Activated CD4-positive, alpha-beta T cell treated with anti-CD3 and anti-CD28 coated beads for 48 hours (primary cell): ENCODE measurements at regions not wholly inside any gene's neighbourhood (a gene's known extent, or its start where the extent isn't known, plus 50 kb on each side); places are given as distances from the start of the nearest gene placed in this dataset.

Experiments used
- DNase-seq: peaks from one replicate; pipeline ENCODE4 v3.0.0-alpha.2; 2020

DNA sequence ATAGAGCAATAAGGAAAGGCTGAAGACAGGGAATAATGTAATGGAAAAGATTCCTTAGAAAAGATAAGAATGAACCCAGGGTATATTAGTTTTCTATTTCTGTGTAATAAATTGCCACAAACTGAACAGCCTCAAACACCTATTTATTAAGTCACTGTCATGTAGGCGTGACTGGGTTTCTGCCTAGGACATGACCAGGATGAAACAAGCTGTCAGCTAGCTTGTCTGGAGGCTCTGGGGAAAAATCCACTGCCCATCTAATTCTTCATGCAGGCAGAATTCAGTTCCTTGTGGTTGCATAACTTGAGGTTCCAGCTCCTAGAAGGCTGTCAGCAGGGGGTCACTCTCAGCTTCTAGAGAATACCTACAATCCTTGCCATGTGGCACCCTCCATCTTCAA is 277.7 kb downstream of the TMA16 start:
- no peak for DNase-seq

DNA sequence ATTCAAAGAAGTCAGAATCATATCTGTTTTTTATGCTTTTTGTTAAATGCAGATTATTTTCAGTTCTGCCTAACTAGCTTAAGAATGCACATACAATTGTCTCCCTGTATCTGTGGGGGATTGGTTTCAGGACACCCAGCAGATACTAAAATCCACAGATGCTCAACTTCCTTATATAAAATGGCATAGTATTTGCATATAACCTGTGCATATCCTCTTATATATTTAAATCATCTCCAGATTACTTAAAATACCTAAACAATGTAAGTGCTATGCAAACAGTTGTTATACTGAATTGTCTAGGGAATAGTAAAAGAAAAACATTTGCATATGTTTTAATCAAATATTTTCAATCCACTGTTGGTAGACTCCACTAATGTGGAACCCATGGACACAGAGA is 279.4 kb downstream of the TMA16 start:
- DNase-seq = no peak

DNA sequence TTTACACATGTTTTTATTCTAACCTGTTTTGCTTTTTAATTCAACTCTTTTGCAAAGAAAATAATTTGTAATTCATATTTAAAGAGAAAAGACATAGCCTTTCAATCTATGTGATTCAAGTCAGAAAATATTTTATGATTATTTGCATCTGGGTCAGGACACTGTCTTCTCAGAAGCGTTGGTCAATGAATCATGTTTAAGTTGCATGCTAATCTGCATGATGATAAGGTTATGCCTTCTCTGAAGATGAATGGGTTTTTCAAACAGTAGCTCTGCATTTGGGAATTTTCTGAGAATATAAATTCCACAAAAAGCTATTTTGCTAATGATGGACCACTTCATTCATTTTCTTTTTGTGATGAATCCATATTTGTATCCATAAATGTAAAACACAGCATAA is 282.5 kb downstream of the TMA16 start:
- no peak for DNase-seq

DNA sequence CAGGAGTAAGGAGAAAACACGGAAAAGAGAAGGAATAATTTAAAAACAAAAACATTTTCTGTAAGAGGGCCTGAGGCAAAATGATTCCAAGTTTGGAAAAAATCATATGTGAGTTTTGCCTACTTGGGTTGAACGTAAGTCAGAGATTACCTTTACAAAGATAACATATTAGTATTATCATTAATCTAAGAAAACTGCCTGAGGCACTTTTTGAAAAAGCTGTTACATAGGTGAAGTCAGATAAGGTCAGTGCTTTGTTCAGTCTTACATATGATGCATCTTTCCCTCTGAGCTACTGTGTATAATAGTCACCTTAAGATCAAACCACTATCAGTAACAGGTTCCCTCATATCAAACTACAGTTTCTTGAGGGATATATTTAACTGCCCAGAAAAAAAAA is 287.2 kb downstream of the TMA16 start:
- no peak for DNase-seq

DNA sequence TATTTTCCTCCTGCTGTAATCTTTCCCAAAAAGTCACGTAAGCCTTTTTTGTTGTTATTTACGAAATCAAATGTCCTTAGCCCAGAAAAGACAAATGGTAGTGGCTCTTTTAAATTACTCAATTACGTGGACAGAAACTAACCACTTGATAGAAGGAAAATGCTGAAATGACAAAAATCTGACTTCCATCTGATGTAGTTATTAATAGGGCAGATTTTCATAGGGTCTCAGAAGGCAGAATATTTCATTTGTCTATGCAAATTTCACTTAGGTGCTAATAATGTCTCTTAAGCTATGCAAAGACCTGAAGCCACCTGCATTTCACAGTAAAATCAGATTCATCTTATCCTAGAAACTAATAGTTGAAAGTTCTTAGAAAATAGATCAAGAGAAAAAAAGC is 295.7 kb downstream of the TMA16 start:
- no peak for DNase-seq

DNA sequence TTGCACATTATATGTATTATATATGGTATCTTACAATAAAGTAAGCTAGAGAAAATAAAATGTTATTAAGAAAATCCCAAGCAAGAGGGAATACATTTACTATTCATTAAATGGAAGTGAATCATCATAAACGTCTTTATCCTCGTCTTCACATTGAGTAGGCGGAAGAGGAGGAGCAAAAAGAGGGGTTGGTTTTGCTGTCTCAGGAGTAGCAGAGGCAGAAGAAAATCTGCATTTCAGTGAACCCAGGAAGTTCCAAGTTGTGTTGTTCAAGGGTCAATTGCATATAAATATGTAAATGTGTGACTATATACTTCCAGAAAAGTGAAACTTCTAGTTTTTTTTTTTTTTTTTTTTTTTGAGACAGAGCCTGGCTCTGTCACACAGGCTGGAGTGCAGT is 301.4 kb downstream of the TMA16 start:
- no peak for DNase-seq

DNA sequence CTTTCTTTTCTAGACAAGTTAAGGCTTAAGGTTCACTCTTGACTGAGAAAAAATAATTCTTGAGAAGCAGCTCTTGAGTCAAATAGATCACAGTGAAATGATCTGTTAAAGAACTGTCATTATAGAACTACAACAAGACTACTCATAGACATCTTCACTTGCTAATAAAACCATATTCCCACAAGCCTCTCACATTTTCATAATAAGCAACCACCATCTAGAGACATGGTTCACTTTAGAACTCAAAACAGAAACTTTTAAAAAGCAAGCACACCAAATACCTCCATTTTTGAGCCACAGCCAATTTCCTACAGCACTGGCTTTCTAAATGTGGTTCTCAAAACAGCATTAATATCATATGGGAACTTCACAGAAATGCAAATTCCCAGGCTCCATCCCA is 309.5 kb downstream of the TMA16 start:
- no peak for DNase-seq

DNA sequence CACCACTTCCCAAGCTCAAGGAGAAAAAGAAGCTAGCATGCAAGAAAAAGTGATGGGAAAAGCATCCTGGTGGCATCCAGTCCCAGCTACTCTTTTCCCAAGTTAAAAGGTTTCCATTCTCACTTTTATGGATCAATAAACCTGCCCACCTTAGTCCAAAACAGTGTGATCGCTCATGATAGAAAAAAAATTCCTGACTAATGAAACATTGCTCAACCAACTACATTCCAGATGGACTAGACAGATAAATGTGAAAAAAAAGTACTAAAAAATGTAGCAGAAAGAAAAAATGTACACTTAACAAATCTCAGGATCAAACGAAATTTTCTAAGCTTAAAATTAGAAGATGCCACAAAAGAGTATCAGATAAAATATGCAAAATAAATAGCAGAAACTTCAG is 312.2 kb downstream of the TMA16 start:
- DNase-seq = no peak

DNA sequence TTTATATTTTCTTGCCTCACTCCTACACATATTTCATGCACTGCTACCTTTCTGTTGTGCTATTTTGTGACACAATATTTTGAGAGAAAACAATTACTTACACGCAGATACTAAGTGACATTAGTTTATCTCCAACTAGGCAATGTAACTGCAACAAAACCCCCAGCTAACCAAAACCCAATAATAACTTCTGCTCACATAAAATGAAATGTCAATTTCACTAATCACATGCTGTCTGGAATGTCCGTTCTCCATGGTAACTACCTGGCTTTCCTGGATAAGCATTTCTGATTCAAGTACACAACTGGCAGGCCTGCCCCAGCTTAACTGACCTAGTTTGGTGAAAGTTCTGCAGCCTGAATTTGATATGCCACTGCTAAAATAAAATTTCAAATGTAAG is 313.5 kb downstream of the TMA16 start:
- no peak for DNase-seq

DNA sequence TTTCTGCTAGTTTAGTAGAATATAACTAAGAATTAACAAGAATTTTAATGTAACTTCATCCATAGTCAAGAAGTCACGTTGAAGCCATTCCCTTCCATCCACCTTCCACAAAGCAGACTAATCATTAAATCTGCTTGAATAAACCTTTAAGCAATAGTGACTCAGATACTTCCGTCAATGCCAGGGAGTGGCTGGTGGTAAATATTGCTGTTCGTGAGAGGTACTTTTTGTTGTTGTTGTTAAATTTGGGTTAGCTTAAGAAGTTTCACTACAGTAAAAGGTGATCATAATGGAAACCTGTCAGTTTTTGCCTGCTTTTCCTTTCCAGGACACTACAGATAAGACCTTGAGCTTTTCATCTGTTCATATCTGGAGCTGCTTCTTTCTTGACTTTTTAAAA is 316.3 kb downstream of the TMA16 start:
- DNase-seq = no peak

DNA sequence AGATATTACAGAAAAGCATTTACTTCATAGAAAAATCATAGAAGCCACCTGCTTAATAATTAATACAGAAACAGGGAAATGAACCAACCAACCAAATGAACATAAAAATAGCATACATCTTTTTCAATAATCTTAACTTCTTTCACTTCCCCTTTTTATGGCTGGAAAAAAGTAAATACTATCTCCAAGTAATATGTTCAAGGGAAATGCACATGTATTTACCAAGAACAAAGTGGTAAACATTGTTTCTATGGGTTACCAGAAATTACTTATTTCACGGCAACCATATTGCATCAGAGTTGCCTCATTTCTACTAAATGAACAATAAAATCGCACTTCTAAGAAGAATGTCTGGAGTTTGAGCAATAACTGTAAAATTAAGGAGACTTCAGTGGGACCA is 321.3 kb downstream of the TMA16 start:
- DNase-seq = no peak

DNA sequence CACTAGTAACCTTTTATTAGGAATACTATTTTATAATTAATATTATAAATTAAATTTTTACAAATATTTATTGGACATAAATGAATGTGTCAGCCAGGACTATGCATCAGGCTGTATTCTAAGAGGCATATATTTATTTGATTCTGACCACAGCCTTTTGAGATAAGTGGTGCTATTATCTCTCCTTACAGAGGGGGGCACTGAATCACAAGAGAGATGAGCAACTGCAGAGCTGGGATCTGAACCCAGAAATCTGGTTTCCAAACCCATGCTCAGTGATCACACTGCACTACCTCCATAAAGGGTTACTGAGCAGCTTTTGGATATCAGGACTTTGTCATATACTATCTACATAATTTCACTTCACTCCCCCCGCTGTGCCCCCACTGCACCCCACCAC is 322.0 kb downstream of the TMA16 start:
- no peak for DNase-seq

DNA sequence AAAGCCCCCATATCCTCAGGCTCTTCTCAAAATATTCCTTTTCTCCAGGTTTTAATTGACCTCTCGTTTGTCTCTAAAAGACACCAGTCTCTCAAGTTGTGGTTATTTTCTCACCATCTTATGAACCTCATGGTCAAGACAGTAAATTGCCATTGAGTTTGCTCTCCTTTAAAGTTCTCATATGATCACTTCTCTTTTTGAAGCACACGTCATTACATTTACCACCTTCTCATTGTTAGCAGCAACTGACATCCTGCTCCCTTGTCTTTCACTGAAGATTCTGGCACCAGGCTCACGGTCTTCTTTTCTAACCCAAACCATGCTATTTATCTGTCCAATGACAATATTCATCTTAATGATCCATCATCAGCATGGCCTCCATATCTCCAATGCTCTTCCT is 324.2 kb downstream of the TMA16 start:
- DNase-seq = no peak

DNA sequence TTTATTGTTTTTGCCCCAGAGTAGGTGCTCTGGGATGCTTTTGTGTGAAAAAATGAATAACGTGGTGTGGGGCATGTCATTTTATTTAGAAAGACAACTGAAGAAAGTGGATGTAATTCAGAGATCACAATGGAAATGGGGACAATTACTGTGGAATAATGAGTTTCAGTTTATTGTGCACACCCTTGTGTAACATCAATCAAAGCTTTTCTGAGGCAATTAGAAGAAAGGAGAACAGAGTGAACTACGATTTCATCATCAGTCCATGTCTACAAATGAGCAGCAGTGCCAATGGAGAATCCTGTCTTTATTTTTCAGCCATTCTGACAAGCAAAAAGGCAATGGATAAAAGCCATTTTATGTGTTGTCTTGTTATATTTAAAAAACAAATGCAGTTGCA is 339.2 kb downstream of the TMA16 start:
- DNase-seq = no peak

DNA sequence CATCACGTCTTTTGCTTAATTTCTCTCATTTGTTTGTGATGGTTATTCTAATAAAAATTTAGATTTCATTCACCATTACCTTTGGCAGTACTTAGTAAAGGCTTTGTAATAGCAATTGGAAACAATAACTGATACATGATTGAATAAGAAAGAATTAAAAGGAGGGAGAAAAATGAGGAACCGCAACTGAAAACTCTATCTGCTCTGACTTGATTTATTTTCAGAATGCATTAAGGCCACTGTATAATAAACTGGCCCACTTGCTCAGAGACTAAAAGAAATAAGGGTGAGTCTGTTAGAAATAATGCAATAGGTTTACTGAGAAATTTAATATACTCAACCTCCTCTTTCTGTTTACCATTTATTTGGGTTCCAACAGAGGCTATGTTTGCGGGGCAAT is 351.5 kb downstream of the TMA16 start:
- no peak for DNase-seq

DNA sequence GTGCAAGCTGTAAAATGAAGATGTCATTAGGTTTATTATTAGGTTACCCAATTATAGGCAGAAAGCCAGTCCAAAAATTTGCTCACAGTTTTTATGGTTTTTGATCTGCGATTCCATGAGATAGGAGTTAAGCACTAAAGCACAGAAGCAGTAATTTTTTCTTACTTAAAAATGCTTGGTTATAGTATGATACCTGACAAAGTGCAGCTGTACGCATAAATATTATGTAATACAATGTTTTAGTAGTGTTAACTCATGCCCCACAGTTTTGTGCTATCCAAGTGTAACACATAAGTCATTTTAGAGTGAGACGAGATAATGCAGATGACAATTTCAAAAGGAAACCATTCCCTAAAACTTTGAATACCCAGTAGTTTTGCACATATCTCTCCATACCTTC is 357.8 kb downstream of the TMA16 start:
- no peak for DNase-seq

DNA sequence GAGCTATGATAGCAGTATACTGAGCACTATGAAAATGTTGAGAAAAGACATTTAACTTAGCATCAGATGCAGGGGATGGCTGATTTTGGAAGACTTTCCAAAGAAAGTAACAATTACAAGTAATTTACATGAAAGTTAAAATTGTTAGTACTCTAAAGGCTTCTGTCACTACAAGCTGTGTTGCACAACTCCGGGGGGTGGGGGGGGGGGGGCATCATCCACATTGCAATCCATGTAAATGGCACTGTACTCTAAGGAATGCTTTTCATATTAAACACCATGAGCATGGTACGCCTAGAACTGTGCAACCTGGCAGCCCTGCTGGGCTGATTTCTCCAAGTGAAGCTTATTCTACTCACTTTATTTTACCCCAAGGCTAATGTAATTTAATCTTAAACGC is 363.4 kb downstream of the TMA16 start:
- DNase-seq = no peak

DNA sequence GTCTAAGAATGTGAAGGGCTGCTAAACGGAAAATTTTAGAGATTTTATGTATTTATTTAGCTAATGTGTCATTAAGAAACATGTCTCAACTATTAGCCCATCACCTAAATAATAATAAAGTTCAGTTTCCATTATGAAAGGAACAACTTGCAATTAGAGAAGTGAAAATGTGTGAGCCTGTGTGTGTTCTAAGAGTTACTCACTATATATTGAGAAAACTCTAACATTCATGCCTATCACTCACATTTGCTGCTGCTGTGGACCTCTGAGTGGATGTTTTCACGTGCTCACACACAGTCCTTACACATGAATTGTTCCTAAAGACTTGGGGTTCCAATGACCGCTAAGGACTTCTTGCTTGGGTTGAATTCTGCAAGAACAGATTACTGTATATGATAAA is 364.0 kb downstream of the TMA16 start:
- no peak for DNase-seq

DNA sequence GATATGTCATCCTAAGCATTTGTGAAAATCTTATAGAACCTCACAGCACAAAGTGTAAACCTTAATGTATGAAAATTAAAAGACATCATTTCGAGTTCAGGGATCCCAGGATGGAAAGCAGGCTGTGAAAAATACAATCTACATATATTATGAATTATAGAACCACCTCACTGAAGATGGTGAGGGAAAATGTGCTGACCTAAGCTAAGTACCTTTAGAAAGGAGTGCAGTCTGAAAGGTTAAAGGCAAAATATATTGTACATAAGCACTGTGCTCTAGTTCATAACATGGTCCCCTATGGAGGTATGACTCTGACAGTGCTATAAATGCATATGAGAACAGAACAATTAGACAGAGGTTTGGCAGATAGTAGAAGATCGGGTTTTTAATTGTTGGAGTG is 368.6 kb downstream of the TMA16 start:
- no peak for DNase-seq

DNA sequence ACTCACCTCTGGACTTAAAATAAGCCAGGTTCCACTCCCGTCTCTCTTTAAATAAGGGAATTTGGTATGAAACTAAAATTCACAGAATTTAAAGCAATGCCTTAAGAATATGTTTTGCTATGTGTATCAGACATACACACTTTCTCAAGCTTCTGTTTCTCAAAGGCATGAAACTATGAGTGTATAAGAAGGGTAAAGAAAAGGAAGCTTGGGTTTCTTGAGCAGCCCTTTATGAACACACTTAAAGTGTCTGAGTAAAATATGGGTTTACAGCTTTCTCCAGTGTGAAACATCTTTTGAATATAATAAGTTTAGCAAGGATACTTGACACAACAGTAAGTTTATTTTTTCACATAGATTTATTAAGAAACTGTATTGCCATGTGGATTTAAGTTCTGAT is 370.5 kb downstream of the TMA16 start:
- DNase-seq = no peak

DNA sequence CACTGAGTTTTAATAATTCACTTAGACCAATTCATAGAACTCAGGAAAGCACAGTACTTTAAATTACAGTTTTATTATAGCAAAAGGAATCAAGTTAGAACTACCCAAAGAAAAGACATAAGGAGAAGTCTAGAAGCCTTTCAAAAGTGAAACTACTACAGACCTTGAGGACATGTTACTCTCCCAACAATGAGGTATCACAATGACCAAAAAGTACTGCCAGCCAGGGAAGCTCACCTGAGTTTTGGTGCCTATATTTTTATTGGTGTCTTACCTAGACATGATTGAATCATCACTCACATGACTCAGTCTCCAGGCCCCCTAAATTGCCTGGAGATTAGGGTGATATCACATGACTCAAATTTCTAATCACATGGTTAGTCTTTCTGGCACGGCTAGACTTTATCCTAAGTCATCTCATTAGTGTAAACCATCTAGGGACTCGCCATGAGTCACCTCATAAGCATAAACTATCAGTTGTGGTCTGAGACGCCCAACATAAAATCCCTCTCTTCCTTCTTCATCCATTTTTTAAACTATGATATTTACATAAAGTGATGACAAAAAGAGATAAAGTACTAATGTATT is 372.3 kb downstream of the TMA16 start:
- DNase-seq = no peak

DNA sequence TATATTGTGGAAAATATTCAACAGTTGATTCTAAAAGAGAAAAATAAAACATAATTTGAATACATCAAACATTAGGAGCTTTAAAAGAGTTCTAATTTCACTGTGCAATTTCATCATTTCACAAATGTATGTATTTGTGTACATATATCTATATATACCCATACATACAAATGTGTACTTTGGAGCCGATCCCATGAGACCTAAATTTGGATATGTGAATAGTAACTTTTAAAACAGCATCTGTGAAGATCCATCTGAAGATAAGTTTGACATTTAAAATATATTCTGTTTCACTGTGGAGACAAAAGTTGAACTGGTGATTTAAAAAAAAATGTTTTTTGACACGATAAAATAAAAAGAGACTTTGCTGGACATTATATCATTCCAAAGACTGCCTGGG is 374.0 kb downstream of the TMA16 start:
- no peak for DNase-seq

DNA sequence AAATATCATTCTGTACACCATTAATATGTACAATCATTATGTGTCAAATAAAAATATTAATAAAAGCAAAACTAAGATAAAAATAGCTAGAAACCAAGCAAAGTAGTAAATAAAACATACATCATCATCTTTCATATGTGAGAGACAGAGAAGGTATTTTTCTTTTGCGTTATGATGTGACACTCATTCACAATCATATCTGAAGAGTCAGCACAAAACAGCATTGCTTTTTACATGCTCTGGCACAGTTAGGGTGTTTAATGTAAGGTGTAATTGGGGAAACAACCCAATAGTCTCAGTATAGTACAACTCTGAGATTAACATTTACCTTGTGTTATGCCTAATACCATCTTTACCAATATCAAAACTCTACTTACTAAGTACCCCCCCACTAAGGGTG is 376.6 kb downstream of the TMA16 start:
- no peak for DNase-seq

DNA sequence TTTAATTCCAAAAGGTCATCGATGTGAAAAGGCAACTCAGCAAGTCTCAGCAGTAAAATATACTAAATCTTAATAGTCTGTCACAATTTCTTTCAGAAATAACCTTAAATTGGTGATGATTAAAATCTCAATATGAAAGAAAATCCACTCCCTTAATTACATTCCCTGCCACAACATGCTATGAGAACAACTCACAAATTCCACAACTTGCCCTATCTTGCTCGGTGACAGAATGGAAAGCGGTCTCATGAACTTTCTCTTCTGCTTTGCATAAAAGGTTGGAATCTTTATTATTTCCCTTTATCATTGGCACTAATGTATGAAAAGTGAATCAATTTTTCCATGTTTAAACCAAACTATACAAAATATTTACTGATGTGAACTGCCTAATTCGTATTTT is 380.8 kb downstream of the TMA16 start:
- DNase-seq = no peak

DNA sequence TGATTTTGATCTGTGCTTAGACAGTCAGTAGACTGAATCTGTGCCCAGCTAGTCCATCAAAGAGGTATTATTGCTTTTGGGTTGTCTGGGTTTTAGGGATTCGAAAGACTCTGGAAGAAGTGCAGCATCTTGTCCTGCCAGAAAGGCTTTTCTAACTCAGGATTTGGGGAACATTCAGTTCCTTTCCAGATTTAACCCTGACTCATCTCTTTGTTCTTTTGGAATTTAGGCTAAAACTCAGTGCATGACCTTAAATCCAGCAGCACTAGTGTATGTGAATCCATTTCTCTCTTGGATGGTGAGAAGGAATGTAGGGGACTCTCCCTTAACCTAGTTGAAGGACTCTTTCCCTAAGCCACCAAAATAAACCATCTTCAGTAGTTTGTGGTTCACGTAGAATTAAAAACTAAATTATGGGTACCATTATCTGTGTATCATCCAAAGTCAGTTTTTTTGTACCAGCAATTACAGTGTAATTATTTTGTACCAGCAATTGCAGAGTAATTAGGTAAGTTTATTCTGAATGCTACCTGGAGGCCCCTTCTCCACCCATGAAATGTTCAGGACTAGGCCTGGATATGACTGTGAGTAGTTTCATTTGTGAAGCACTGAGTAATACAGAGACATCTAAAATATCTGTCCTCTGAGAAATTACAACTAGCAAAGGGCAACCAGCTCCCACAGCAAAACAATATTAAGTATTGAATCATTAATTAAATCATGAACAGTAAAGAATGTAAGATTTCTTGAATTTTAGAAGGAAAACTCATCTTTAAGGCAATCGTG is 384.0 kb downstream of the TMA16 start:
- DNase-seq = no peak
